HepG2 (cell line): ENCODE measurements at regions not wholly inside any gene's neighbourhood (a gene's known extent, or its start where the extent isn't known, plus 50 kb on each side); places are given as distances from the start of the nearest gene placed in this dataset.

Experiments used
- ATAC-seq: fragments of 200-7000 bp; cut with Tn5 transposase; 3 replicates; pipeline ENCODE4 v1.9.1; 2020; ENCODE audit warnings: mild to moderate bottlenecking, moderate library complexity
- BruUV-seq: library from RNA; stranded (reverse); fragments of 400-500 nt; replicated peaks from 2 replicates; lab custom pipeline; 2021; lab: Mats Ljungman, UMichigan
- CTCF ChIA-PET: fragments of 300-600 bp; formaldehyde crosslinking; extraction: SDS; loops from one replicate; lab custom pipeline; 2021; ENCODE audit warnings: low total read pairs, inconsistent platforms, low intra/inter-chr PET ratio; lab: Yijun Ruan, JAX
- POLR2A ChIA-PET: fragments of 350-600 bp; sonication (Branson Sonifier 250); formaldehyde crosslinking; loops from one replicate; lab custom pipeline; 2020; ENCODE audit warnings: antibody characterized with exemption, inconsistent platforms; lab: Yijun Ruan, JAX
- DNase-seq: peaks from one replicate; pipeline ENCODE4 v3.0.0-alpha.2; 2015; ENCODE audit warnings: low spot score
- FAIRE-seq: peaks from 3 replicates; lab custom pipeline; 2011; peaks lifted over from hg19 to GRCh38; lab: Jason Lieb, UNC
- H2AFZ ChIP-seq: one replicate; pipeline ENCODE4 v1.6.1; 2011; ENCODE audit warnings: low read length, inconsistent platforms
- H3K27ac ChIP-seq: fragments of 300-600 bp; 3 replicates; pipeline ENCODE4 v1.8.0; 2011; ENCODE audit warnings: mixed run types, mild to moderate bottlenecking, mixed read lengths, low read length, inconsistent platforms; ENCODE audit not compliant: insufficient read depth; ENCODE audit errors: extremely low read length
- H3K27me3 ChIP-seq, 2 experiments: fragments of 200-600 bp in 1 of 2; 2 replicates in 1 of 2; 3 replicates in 1 of 2; pipeline versions ENCODE4 v1.6.0 to v1.8.0; 2011; ENCODE audit warnings: low read length in 2 of 2, mild to moderate bottlenecking in 2 of 2, moderate library complexity in 2 of 2, inconsistent platforms in 1 of 2; ENCODE audit not compliant: insufficient read depth in 2 of 2, control insufficient read depth in 1 of 2
- H3K36me3 ChIP-seq, 2 experiments: fragments of 200-600 bp in 1 of 2; replicated peaks in 1 of 2; 2 replicates in 1 of 2; 3 replicates in 1 of 2; pipeline versions ENCODE4 v1.5.1 to v1.8.0; 2011; ENCODE audit warnings: low read length in 2 of 2, inconsistent platforms in 1 of 2; ENCODE audit not compliant: insufficient read depth in 2 of 2, control insufficient read depth in 1 of 2
- H3K4me1 ChIP-seq: 2 replicates; pipeline ENCODE4 v1.5.1; 2012; ENCODE audit warnings: low read length, inconsistent platforms; ENCODE audit not compliant: insufficient read depth
- H3K4me2 ChIP-seq: 2 replicates; pipeline ENCODE4 v1.6.0; 2011; ENCODE audit warnings: low read depth, low read length, inconsistent platforms
- H3K4me3 ChIP-seq, 3 experiments: fragments of 200-600 bp in 1 of 3; sonication (generic), shearing (Covaris generic) in 1 of 3; replicated peaks in 1 of 3; 2 replicates each; pipeline ENCODE4 v1.5.1; 2011 to 2016; ENCODE audit warnings: low read length in 3 of 3, inconsistent platforms in 2 of 3, low read depth in 2 of 3, mild to moderate bottlenecking in 2 of 3, control low read depth in 1 of 3, mixed read lengths in 1 of 3; ENCODE audit not compliant: insufficient read depth in 1 of 3
- H3K79me2 ChIP-seq: one replicate; pipeline ENCODE4 v1.6.1; 2011; ENCODE audit warnings: low read length, inconsistent platforms; ENCODE audit not compliant: insufficient read depth
- H3K9ac ChIP-seq: 2 replicates; pipeline ENCODE4 v1.6.0; 2011; ENCODE audit warnings: mild to moderate bottlenecking, low read depth, low read length, inconsistent platforms; ENCODE audit not compliant: insufficient read depth
- H3K9me3 ChIP-seq: 2 replicates; pipeline ENCODE4 v1.5.1; 2012; ENCODE audit warnings: mild to moderate bottlenecking, low read length
- H4K20me1 ChIP-seq: 2 replicates; pipeline ENCODE4 v1.6.0; 2011; ENCODE audit warnings: inconsistent platforms, mild to moderate bottlenecking, low read length, moderate library complexity; ENCODE audit not compliant: insufficient read depth
- AHDC1 ChIP-seq: sonication (generic); formaldehyde crosslinking; IDR thresholded peaks from 2 replicates; pipeline ENCODE4 v1.5.1; 2020; ENCODE audit warnings: mild to moderate bottlenecking, missing genetic modification reagents, borderline replicate concordance
- HMGXB3 ChIP-seq: sonication (generic); formaldehyde crosslinking; IDR thresholded peaks from 2 replicates; pipeline ENCODE4 v1.4.0; 2020; ENCODE audit warnings: missing genetic modification reagents, borderline replicate concordance
- KAT8 ChIP-seq: IDR thresholded peaks from 2 replicates; pipeline ENCODE4 v1.6.1; 2016; ENCODE audit warnings: missing genetic modification reagents, missing compliant biosample characterization
- NCOA2 ChIP-seq: sonication (generic); formaldehyde crosslinking; IDR thresholded peaks from 2 replicates; pipeline ENCODE4 v1.8.0; 2022; ENCODE audit warnings: inconsistent platforms
- PRPF4 ChIP-seq: fragments of 200-400 bp; formaldehyde crosslinking; IDR thresholded peaks from 2 replicates; pipeline ENCODE4 v1.6.1; 2016; ENCODE audit warnings: low read length, low read depth; ENCODE audit not compliant: poor library complexity, severe bottlenecking
- SRSF9 ChIP-seq: fragments of 200-400 bp; formaldehyde crosslinking; IDR thresholded peaks from 2 replicates; pipeline ENCODE4 v1.6.1; 2018; ENCODE audit warnings: borderline replicate concordance, mild to moderate bottlenecking, low read depth, low read length; ENCODE audit not compliant: insufficient read depth, poor library complexity, severe bottlenecking
- ZSCAN30 ChIP-seq: sonication (generic); formaldehyde crosslinking; IDR thresholded peaks from 2 replicates; pipeline ENCODE4 v1.5.0; 2020; ENCODE audit warnings: mild to moderate bottlenecking, missing genetic modification reagents
- WGBS: methylation state at CpG from one replicate; pipeline ENCODE4 v1.1.6; 2017; ENCODE audit warnings: low lambda C conversion rate; 5-methylcytosine and 5-hydroxymethylcytosine counted together
- in situ Hi-C: cut with HindIII; loops from 2 replicates; pipeline ENCODE4 v1.10.0; 2017; ENCODE audit warnings: low pct_unique_long_range_greater_than_20kb; ENCODE audit not compliant: extremely low pct_ligation_motif_present
- intact Hi-C: fragments of 100-400 bp; cut with micrococcal nuclease; formaldehyde crosslinking; loops from one replicate; pipeline ENCODE4 v1.10.0; 2022; ENCODE audit not compliant: unreplicated experiment

- Histone ChIP-seq H3K9me3 (no peaks in the 10 kb centered on the region), H3K4me3 (no peak overlapping the region), H3K9ac (no peak overlapping the region), H3K4me1 (no peaks in the 10 kb centered on the region), H3K36me3 (no peaks in the 10 kb centered on the region), H3K4me2 (no peak overlapping the region), H4K20me1 (no peaks in the 10 kb centered on the region), H3K79me2 (no peaks in the 10 kb centered on the region), H2AFZ (no peak overlapping the region), H3K27ac (no peak overlapping the region), H3K27me3 (peaks cover 0 to 17% of the 10 kb centered on the region in 2 experiments; a peak in 3 of 5 replicates)
- CTCF ChIA-PET = no interaction called here
- BruUV-seq = no TSS peak
- POLR2A ChIA-PET = no interaction called here
- intact Hi-C loops = no loop called here
- in situ Hi-C loops = no loop called here
- no peak for FAIRE-seq
- WGBS = 49% methylated on average over 10 of the region's 10 CpGs
- TF ChIP-seq PRPF4 (no peak), KAT8 (CRISPR knock-in tag) (no peak), SRSF9 (no peak), HMGXB3 (CRISPR knock-in tag) (no peak), ZSCAN30 (CRISPR knock-in tag) (no peak), NCOA2 (CRISPR knock-in tag) (no peak), AHDC1 (no peak)
- TF ChIP-seq, all 625 proteins: peak for 0
- no peak for DNase-seq
- ATAC-seq = no peak
These were observed 90.9 kb upstream of the KLF7 start for GRCh38 chr2:207256476-207257207.
